GM12875 (cell line): ENCODE measurements at regions not wholly inside any gene's neighbourhood (a gene's known extent, or its start where the extent isn't known, plus 50 kb on each side); places are given as distances from the start of the nearest gene placed in this dataset.

Source experiments
- H3K4me3 ChIP-seq: one replicate; pipeline ENCODE4 v1.5.1; 2011; ENCODE audit warnings: low read depth, low read length, control low read depth
- CTCF ChIP-seq: IDR thresholded peaks from 2 replicates; pipeline ENCODE4 v1.5.1; 2011; ENCODE audit warnings: low read depth, mild to moderate bottlenecking, control low read depth, inconsistent platforms, low read length, moderate library complexity, borderline replicate concordance; ENCODE audit not compliant: insufficient read depth

DNA sequence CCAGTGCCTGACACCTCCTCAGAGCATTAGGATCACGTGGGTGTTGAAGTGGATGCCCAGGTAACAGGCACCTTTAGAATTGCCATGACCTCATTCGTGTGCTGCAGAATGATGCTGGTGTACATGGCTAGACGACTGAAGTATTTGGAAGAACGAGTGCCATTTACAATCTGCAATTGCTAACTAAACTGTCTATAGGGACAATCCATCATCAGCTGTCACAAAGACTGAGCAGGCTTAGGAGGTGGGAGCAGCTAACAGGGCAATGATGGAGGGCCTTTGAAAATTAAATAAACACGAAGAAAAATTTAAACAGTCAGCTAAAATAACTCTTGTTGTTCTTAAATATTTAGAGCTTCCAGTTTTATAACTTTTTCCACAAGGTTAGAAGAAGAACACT, 375.8 kb downstream of the GADD45G start:
- TF ChIP-seq CTCF = no peak
- no peak overlapping the region for H3K4me3 ChIP-seq

- TF ChIP-seq CTCF = no peak
- no peak overlapping the region for H3K4me3 ChIP-seq
Observed at GRCh38 chr9:89982016-89982415, 377.2 kb downstream of the GADD45G start.

DNA sequence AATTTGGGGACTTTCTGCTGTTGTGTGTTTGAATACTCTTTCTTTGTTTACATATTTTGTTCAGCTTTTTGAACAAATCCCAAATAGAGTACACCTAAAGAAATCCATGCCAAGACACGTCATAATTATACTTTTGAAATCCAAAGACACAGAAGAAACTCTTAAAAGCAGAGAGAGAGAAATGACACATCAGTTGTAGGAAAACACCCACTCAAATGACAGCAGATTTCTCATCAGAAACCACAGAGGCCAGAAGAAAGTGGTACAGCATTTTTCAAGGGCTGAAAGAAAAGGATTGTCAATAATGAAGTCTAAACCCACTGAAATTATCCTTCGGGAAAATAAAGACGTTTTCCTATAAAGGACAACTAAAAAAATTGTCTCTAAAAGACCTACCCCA, 378.6 kb downstream of the GADD45G start:
- no peak for TF ChIP-seq CTCF
- H3K4me3 ChIP-seq = no peak overlapping the region

GRCh38 chr9:89984214-89984613, 379.4 kb downstream of the GADD45G start:
- no peak for TF ChIP-seq CTCF

DNA sequence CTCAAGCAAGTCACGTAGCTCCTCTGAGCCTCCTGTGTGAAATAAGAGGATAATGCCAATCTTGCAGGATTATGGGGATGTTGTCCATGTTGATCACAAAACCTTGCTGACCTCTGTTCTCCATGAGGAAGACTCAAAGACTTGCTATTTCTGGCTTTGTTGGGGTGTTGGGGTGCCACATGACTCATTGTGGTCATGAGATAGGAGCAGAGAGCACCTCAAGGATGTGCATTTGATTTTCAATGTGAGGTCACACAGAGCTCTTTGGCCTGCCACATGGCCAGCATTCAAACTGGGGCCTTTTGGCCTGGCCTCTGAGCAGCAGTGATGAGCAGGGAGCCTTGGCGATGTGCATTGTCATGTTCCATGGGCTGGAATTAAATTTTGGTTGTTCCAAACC, 380.3 kb downstream of the GADD45G start:
- TF ChIP-seq CTCF = no peak
- no peak overlapping the region for H3K4me3 ChIP-seq

More at GRCh38 chr9:89984214-89984613, 379.4 kb downstream of the GADD45G start:
- no peak overlapping the region for H3K4me3 ChIP-seq

DNA sequence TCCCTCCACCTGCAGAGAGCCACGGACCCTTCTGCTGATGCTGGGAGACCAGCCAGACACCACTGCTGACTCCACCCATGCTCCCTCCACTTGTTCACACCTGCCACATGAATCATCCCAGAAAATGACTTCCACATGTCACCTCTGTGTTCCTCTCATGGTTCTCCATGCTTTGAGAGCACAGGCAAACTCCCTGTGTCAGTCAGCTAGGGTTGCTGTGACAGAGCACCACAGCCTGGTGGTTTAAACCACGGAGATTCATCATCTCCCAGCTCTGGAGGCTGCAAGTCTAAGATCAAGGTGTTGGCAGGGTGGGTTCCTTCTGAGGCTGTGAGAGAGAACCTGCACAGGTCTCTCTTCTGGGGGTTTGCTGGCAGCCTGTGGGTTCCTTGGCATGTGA, 381.4 kb downstream of the GADD45G start:
- no peak overlapping the region for H3K4me3 ChIP-seq
- no peak for TF ChIP-seq CTCF

DNA sequence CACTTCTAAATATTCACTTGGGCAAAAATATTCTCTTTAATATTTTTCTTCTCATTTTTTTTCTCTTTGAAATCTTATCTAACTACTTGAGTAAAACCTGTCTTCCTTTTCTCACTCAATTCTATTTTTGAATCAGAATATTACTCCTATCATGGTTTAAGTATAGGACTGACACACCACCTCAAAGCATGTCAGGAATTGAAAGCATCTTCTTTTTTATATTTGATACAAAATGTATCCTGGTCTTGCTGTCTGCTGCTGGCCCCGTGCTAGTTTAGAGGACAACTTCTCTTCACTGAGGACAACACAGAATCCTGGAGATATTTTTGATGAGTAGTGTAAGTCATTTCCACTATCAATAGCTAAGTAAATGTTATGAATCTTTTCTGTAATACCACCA, 383.6 kb downstream of the GADD45G start:
- no peak for TF ChIP-seq CTCF
- no peak overlapping the region for H3K4me3 ChIP-seq
